OCI-M2 (cell line): ENCODE measurements at regions not wholly inside any gene's neighbourhood (a gene's known extent, or its start where the extent isn't known, plus 50 kb on each side); places are given as distances from the start of the nearest gene placed in this dataset.
"Not testable (repeated sequence)": the region's sequence is repeated elsewhere in the genome, so short reads cannot be mapped to it uniquely, and the experiment has no call there.

Experiments
- DNase-seq: peaks from one replicate; lab custom pipeline; 2025; ENCODE audit not compliant: unreplicated experiment; lab: John Stamatoyannopoulos, UW

DNA sequence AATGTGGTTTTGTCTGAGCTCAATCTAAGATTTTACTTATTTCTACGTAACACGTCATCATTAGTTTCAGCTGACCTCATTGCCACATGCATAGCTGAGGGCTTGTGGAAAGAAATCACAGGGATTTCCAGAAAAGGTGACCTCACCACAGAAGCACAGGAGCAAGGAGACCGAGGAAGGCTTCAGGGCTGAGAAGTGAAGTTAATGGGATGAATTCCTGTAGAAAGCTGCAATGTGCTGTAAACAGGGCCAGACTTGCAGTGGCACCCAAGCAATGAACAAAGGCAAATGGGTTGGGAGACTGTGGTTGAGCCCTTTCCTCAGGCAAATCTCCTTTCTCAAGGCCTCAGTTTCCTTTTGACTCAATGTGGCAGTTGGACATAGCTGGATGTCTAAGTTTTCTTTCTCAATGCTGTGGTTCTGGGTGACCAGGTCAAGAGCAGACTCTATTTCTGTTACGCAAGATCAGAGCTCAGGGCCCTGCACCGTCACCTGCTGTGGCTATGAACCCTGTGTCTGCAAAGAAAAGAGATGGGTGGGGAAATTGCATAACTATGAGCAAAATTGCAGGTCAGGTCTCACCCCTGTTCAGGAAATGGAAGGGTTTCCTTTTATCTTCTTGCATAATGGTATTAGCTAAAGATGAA lies 252.2 kb upstream of the TBL1XR1 start:
- no peak for DNase-seq

DNA sequence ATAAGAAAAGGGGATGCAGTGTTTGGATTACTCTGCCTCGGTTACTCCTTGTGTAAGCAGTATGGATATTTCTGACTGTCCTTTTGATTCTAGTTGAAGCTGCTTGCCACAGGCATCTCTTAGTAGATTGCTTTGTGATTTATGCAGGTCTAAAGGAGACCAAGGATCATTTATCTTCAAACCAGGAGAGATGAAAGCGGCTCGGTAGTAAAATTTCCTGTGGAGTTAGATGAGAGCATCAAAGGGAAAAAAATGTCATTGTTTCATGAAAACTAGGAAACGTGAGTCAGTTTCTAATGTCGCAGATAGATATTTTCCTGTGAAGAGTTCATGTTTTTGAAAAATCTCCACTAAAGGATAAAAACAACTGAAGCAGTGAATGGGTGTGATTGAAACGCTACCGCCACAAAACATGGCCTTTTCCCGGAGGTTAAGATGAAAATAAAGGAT lies 254.0 kb upstream of the TBL1XR1 start:
- no peak for DNase-seq

- no peak for DNase-seq
These were observed 254.9 kb upstream of the TBL1XR1 start for GRCh38 chr3:177451864-177452830.

DNA sequence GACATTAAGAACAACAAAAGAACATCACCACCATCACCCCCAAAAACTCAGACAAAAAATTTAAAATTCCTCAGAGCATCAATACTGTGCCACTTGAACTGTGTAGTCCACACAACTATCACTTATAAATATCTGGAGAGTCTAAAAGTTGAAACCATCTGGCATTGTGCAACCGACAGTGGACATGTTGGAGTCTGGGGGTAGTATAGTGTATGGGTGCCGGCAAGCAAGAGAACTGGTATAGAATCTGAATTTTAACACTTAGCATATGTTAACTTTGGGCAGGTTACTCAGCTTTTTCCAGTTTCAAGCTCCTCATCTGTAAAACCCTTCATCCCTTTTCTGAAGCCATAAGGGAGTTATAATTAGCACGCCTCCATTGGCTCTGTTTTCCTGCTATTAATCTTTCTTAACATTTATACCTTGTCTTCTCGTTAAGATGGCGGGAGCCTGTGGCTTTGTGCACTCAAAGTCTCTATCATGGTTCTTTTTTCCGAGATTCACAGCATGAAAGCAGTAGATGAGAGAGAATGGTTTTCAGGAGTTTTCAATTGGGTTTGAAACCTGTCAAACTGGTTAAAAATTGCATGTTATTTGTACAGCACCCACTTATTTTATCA lies 255.7 kb upstream of the TBL1XR1 start:
- no peak for DNase-seq

- no peak for DNase-seq
These were observed 256.2 kb upstream of the TBL1XR1 start for GRCh38 chr3:177453451-177453844.

DNA sequence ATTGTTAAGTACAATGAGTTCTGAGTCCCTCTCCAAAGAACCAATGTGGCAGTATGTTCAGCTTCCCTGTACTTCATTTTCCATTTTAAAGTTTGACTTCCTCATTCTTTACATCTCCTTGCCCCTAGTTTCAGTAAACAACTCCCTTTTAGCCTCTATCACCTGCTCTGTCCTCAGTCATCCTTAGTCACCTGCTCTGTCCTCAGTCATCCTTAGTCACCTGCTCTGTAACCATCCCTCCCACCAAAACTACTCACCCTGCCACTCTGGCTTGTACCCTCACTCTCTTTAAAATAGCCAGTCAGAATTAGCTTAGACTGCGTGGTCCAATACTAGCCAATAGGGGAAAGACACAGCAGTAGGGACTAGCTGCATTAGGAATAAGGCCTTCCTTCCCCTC lies 259.9 kb upstream of the TBL1XR1 start:
- not testable (repeated sequence) for DNase-seq

- DNase-seq, result no peak
These were observed 262.1 kb upstream of the TBL1XR1 start for GRCh38 chr3:177459401-177459800.

DNA sequence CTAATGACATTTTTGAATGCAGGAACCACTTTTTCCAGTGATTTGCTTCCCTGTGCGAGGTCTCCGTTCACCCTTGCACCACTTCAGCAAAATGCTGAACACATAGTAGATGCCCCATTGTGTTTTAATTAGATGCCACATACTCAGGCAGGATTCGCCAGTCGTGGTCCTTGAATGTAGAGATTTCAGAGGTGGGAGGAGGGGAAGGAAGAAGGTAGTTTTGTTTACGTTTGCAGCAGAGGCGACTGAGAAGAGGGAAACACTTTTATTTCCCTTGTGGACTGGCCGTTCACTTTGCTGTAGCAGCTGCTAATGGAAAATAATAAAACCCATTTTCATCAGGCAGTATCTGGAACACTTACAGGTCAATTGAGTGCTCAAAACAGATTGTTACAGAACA lies 262.8 kb upstream of the TBL1XR1 start:
- no peak for DNase-seq

DNA sequence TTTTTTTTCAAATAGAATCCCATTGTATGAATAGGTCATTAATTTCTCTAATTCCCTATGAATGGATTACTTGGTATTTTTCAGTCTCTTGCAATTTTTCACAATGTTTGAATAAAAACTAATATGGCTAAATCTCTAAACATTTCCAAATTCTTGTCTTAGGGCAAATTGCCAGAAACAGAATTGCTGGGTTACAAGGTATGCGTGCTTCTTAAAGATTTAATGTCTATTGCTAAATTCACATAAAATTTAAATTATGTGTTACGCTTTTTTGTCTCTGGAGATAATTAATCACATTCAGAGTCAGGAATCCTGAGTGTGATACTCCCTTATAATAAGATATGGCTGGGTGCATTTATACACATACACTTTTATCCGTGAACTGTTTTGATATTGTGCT lies 264.5 kb upstream of the TBL1XR1 start:
- DNase-seq, result no peak

DNA sequence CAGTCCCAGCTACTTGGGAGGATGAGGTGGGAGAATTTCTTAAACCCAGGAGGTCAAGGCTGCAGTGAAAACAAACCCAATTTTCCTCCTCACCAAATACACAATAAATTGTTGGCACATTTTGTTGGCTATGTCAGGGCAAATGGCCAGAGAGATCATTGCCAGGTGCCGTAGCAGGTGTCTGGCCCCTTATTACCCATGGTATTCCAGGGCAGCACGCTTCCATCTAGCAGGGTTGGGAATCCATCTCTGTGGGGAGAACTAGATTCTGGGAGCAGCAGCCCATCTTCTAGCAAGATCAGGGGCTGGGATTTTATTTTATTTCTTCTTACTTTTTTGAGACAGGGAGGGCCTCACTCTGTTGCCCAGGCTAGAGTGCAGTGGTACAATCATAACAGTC lies 266.1 kb upstream of the TBL1XR1 start:
- not testable (repeated sequence) for DNase-seq

- DNase-seq, result no peak
These were observed 266.6 kb upstream of the TBL1XR1 start for GRCh38 chr3:177463863-177464262.

DNA sequence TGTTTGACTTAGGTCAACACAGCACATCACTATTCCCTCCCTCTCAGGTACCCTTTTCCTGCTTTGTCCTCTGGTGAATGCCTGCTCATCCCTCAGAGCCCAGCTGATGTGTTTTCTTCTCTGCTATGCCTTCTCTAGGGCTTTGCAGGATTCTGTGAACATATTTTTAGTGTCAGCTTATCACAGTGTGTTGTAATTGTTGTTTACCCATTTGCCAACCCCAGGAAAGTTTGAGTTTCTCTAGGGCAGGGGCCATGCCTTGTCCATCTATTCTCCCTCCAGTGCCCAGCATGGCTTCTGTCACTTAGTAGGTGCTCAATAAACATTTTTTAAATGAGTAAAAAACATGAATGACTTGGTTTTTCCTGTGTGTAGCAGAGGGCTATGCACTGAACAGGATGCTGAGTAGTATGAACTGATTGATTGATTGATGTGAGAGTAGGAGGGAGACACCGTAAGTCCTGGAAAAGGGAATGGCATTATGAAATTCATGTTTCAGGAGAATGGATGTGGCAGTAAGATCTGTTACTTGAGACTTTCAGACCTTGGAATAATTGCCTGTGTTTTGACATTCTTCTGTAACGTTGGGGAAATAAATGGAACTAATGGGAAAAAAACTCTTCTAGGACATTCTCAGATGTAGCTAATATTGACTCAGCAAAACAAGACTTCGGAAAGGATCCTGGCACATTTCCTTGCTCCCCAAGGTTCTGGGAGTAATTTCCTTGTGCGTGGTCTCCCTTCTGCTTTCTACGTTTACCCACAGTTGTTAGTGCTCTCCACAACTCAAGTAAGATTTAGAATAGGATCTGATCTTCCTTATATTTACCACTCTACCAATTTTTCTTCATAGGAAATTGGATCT lies 267.3 kb upstream of the TBL1XR1 start:
- no peak for DNase-seq

DNA sequence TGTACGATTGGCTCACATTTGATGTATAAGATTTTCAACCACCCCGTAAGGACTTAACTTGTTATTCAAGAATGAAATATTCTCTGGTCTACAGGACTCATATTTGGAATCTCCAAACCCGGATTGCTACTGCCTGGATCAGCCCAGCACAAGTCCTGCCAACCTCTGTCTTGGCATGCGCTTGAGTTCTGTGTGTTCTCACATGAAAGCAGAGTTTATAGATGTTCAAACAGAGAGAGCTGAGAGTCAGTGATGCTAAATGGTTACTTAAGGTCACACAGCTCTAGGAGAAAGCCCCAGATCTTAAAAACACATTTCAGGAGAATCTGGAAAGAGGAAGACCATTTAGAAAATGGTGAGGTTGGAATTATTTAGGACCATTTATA lies 268.0 kb upstream of the TBL1XR1 start:
- DNase-seq, result no peak

DNA sequence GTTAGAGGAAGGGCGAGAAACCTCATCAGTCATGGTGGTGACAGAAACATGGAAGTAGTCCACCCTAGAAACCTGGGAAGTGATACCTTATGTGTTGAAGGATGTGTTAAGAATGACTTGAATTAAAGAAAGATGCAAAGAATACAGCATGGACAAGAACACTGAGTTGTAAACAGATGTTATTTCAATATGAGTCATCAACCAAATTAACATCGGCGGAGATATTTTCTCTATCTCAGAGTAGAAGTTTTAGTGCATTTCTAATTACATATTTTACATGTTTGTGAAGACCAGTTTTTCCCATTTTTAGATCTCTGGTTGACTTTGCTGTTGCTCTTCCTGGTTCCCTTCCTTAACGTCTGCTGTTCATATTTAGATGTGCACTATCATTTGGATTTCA lies 268.8 kb upstream of the TBL1XR1 start:
- no peak for DNase-seq

- not testable (repeated sequence) for DNase-seq
These were observed 269.3 kb upstream of the TBL1XR1 start for GRCh38 chr3:177466622-177467021.

DNA sequence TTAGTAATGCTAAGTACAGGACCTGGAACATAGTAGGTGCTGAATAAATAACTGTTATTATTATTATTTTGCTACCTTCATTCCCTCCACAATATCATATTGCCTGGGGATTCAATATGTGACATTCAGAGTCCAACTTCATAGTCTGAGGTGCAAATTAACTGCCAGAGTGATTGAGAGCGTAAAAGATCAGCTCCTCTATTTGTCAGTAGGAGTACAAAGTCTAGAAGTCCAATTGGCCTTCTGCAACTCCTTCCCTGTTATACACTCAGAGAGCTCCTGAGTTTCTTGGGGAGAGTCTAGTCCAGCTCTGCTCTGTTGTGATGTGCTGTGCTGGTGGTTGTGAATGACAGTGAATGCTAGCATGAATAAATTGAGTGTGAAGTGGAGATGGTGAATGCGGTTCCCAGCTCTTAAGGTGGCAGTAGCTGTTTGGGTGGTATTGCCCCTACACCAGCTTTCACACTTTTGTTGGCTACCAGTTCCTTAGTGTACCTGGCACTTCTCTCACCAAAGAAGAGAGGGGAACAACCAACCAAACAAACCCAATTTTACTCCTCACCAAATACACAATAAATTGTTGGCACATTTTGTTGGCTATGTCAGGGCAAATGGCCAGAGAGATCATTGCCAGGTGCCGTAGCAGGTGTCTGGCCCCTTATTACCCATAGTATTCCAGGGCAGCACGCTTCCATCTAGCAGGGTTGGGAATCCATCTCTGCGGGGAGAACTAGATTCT lies 270.1 kb upstream of the TBL1XR1 start:
- DNase-seq, result no peak

DNA sequence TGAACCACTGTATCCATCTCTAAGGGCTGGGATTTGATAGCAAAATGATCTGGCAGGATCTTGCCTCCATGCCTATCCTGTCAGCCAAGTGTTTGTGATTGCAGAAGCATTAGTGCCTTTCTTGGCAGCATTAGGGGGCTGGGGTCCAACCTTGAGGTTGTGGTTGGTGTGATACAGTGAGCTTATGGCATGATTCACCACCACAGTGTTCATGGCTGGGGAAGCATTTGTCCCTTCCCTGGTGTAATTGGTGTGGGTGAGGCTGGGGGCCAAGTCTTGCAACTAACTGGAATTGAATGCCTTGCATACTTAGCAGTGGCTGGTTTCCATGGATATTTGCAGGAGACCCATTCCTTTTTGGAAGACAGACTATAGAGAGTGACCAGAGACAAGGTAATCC lies 271.0 kb upstream of the TBL1XR1 start:
- DNase-seq, result no peak

- DNase-seq, result no peak
These were observed 271.5 kb upstream of the TBL1XR1 start for GRCh38 chr3:177468816-177469215.

GRCh38 chr3:177469216-177469615 lies 271.9 kb upstream of the TBL1XR1 start:
- no peak for DNase-seq
